GM12878 (cell line): ENCODE measurements at regions not wholly inside any gene's neighbourhood (a gene's known extent, or its start where the extent isn't known, plus 50 kb on each side); places are given as distances from the start of the nearest gene placed in this dataset.

Source experiments
- ATAC-seq: fragments of 200-7000 bp; cut with Tn5 transposase; 3 replicates; pipeline ENCODE4 v1.9.1; 2020; ENCODE audit warnings: mild to moderate bottlenecking, moderate library complexity
- BruUV-seq: library from RNA; stranded (reverse); fragments of 400-500 nt; replicated peaks from 2 replicates; lab custom pipeline; 2021; lab: Mats Ljungman, UMichigan
- CTCF ChIA-PET: fragments of 300-600 bp; sonication (Branson Sonifier 250); formaldehyde crosslinking; extraction: SDS; loops from one replicate; lab custom pipeline; 2021; ENCODE audit warnings: inconsistent platforms; lab: Yijun Ruan, JAX
- POLR2A ChIA-PET: fragments of 350-600 bp; formaldehyde crosslinking; extraction: SDS; loops from one replicate; lab custom pipeline; 2021; ENCODE audit warnings: inconsistent platforms; lab: Charles Lee
- RAD21 ChIA-PET: fragments of 300-600 bp; sonication (Branson Sonifier 250); formaldehyde crosslinking; loops from one replicate; lab custom pipeline; 2023; ENCODE audit warnings: antibody characterized with exemption; ENCODE audit not compliant: unreplicated experiment; lab: Charles Lee
- SMC1A ChIA-PET: fragments of 300-600 bp; sonication (Branson Sonifier 250); formaldehyde crosslinking; loops from one replicate; lab custom pipeline; 2023; ENCODE audit not compliant: unreplicated experiment, uncharacterized antibody; lab: Charles Lee
- DNase-seq: peaks from one replicate; pipeline ENCODE4 v3.0.0-alpha.2; 2011; ENCODE audit warnings: low read depth, low spot score
- FAIRE-seq: peaks from 3 replicates; lab custom pipeline; 2011; peaks lifted over from hg19 to GRCh38; lab: Jason Lieb, UNC
- H2AFZ ChIP-seq: 2 replicates; pipeline ENCODE4 v1.6.0; 2011; ENCODE audit warnings: low read depth, low read length, control low read depth; ENCODE audit not compliant: control insufficient read depth
- H3K27ac ChIP-seq: 2 replicates; pipeline ENCODE4 v1.5.1; 2011; ENCODE audit warnings: control low read depth; ENCODE audit not compliant: control insufficient read depth, insufficient read depth
- H3K27me3 ChIP-seq, 2 experiments: replicated peaks in 1 of 2; 2 replicates each; pipeline versions ENCODE4 v1.6.0 to v1.6.1; 2011; ENCODE audit warnings: low read length in 1 of 2; ENCODE audit not compliant: control insufficient read depth in 2 of 2, insufficient read depth in 2 of 2
- H3K36me3 ChIP-seq, 2 experiments: 2 replicates each; pipeline ENCODE4 v1.5.1; 2011; ENCODE audit warnings: low read length in 1 of 2; ENCODE audit not compliant: control insufficient read depth in 2 of 2, insufficient read depth in 2 of 2
- H3K4me1 ChIP-seq: 2 replicates; pipeline ENCODE4 v1.6.1; 2011; ENCODE audit warnings: mild to moderate bottlenecking, low read length, moderate library complexity, mixed read lengths; ENCODE audit not compliant: control insufficient read depth, insufficient read depth
- H3K4me2 ChIP-seq: 2 replicates; pipeline ENCODE4 v1.6.0; 2011; ENCODE audit warnings: control low read depth; ENCODE audit not compliant: control insufficient read depth, insufficient read depth
- H3K4me3 ChIP-seq: fragments of 200-600 bp; sonication (generic); 2 replicates; pipeline ENCODE4 v1.5.1; 2016
- H3K79me2 ChIP-seq: 2 replicates; pipeline ENCODE4 v1.6.0; 2011; ENCODE audit warnings: low read length; ENCODE audit not compliant: control insufficient read depth, insufficient read depth
- H3K9ac ChIP-seq: 2 replicates; pipeline ENCODE4 v1.8.0; 2011; ENCODE audit warnings: low read length, control low read depth, mixed read lengths; ENCODE audit not compliant: control insufficient read depth, insufficient read depth
- H3K9me3 ChIP-seq: replicated peaks from 3 replicates; pipeline ENCODE4 v1.5.1; 2011; ENCODE audit warnings: mild to moderate bottlenecking, low read length; ENCODE audit not compliant: control insufficient read depth, insufficient read depth
- H4K20me1 ChIP-seq: 2 replicates; pipeline ENCODE4 v1.6.0; 2011; ENCODE audit not compliant: control insufficient read depth, insufficient read depth
- CBX3 ChIP-seq: fragments of 200-600 bp; sonication (generic); IDR thresholded peaks from 2 replicates; pipeline ENCODE4 v1.6.1; 2016; ENCODE audit warnings: low read depth, borderline replicate concordance
- ETV6 ChIP-seq, 2 experiments: fragments of 450-650 bp in 1 of 2; IDR thresholded peaks in 1 of 2; conservative IDR thresholded peaks in 1 of 2; 2 replicates each; pipeline ENCODE4 v1.6.1; 2014; ENCODE audit warnings: antibody characterized with exemption in 1 of 2, borderline replicate concordance in 1 of 2, low read depth in 1 of 2, mild to moderate bottlenecking in 1 of 2, moderate library complexity in 1 of 2
- KAT2A ChIP-seq: conservative IDR thresholded peaks from 2 replicates; pipeline ENCODE4 v1.6.1; 2011; ENCODE audit warnings: low read depth, low read length; ENCODE audit not compliant: control insufficient read depth
- MXI1 ChIP-seq: fragments of 150-350 bp; IDR thresholded peaks from 2 replicates; pipeline ENCODE4 v1.6.1; 2011; ENCODE audit warnings: low read depth, mild to moderate bottlenecking, inconsistent platforms, low read length, improper control_type of control experiment
- NR2F1 ChIP-seq: fragments of 450-650 bp; conservative IDR thresholded peaks from 2 replicates; pipeline ENCODE4 v1.6.1; 2017; ENCODE audit warnings: mild to moderate bottlenecking
- SMAD5 ChIP-seq: IDR thresholded peaks from 2 replicates; pipeline ENCODE4 v1.6.1; 2016; ENCODE audit warnings: antibody characterized with exemption, low read depth
- TCF3 ChIP-seq: IDR thresholded peaks from 2 replicates; pipeline ENCODE4 v1.6.1; 2012; ENCODE audit warnings: low read depth, mild to moderate bottlenecking, low read length, borderline replicate concordance; ENCODE audit not compliant: insufficient read depth
- WGBS: methylation state at CpG from one replicate; pipeline ENCODE4 v1.1.6; 2016; ENCODE audit warnings: low lambda C conversion rate; ENCODE audit not compliant: insufficient replicate concordance, insufficient coverage; ENCODE audit errors: missing lambda C conversion rate; 5-methylcytosine and 5-hydroxymethylcytosine counted together
- in situ Hi-C: fragments of 300-500 bp; cut with MboI; formaldehyde crosslinking; loops from 9 replicates; pipeline ENCODE4 v1.14.3; 2018; ENCODE audit warnings: mixed read lengths
- intact Hi-C: fragments of 100-400 bp; cut with micrococcal nuclease; formaldehyde crosslinking; loops from one replicate; pipeline ENCODE4 v1.14.2; 2022; ENCODE audit not compliant: unreplicated experiment

DNA sequence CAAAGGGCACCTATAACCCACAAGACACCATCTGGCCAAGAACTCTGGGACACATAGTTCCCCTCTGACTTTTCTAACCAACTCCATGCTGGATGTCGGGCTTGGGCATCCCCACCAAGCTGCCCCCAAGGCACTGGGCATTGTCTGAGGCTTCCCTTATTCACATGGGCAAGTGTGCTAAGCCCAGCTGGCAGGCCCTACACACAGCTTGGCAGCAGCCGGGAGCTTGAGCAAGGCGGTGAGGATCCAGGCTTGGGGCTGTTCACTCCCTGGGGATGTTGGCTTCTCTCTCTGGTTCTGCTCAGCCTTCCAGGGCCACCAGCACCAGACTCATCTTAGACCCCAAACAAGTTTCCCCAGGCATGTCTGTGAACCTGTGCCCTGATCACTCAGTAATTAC, 138.3 kb upstream of the KAZN start:
- no peak for ATAC-seq

DNA sequence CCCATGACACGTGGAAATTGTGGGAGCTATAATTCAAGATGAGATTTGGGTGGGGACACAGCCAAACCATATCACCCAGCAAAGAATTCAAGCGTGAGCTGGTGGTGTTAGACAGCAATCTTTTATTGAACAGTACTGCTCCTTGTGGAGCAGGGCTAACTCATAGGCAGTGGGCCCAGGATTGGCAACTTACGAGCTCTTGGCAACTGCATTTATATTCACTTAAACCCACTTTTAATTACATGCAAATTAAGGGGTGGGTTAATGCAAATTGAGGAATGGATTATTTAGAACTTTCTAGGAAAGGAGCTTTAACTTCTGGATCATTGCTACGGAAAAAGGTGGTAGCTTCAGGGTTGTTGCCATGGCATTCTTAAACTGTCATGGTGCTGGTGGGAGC, 135.6 kb upstream of the KAZN start:
- no TSS peak for BruUV-seq
- intact Hi-C loops, result no loop called here
- no peak overlapping the region for H2AFZ ChIP-seq
- H3K9ac ChIP-seq, result no peak overlapping the region
- TF ChIP-seq MXI1 (no peak), CBX3 (no peak), ETV6 (conservative IDR thresholded peaks at IDR 0.05 in 1 of 2, IDR thresholded peaks at IDR 0.05 in 1 of 2; ENCODE audit: borderline replicate concordance in 1 of 2, low read depth in 1 of 2) (no peak), TCF3 (no peak), KAT2A (no peak), SMAD5 (no peak)
- no peak overlapping the region for H3K4me3 ChIP-seq
- H3K4me2 ChIP-seq, result no peak overlapping the region
- no peak overlapping the region for H3K27ac ChIP-seq
- SMC1A ChIA-PET, result no interaction called here
- no peaks in the 10 kb centered on the region; the same call in 2 of the 3 replicates for H3K9me3 ChIP-seq
- no peaks in the 10 kb centered on the region for H3K36me3 ChIP-seq
- POLR2A ChIA-PET, result no interaction called here
- RAD21 ChIA-PET, result no interaction called here
- no peak for FAIRE-seq
- CTCF ChIA-PET, result no interaction called here
- in situ Hi-C loops, result no loop called here
- H4K20me1 ChIP-seq, result no peaks in the 10 kb centered on the region
- ATAC-seq, result no peak
- no peaks in the 10 kb centered on the region for H3K79me2 ChIP-seq
- no peaks in the 10 kb centered on the region for H3K4me1 ChIP-seq
- no peaks in the 10 kb centered on the region for H3K27me3 ChIP-seq
- WGBS, result 22% methylated on average over 4 of the region's 4 CpGs
- no peak for DNase-seq

More for the DNA sequence above, 138.3 kb upstream of the KAZN start:
- ChIA-PET SMC1A (no interaction called here), POLR2A (no interaction called here), CTCF (no interaction called here)
- no peak overlapping the region for H3K9ac ChIP-seq
- no peaks in the 10 kb centered on the region for H3K27me3 ChIP-seq
- H3K9me3 ChIP-seq, result no peaks in the 10 kb centered on the region; the same call in 2 of the 3 replicates
- in situ Hi-C loops, result no loop called here
- WGBS, result 52% methylated on average over 3 of the region's 3 CpGs
- no peaks in the 10 kb centered on the region for H4K20me1 ChIP-seq
- DNase-seq, result no peak
- no TSS peak for BruUV-seq
- no peak for TF ChIP-seq NR2F1
- TF ChIP-seq, all 136 proteins: peak for 0
- H3K4me2 ChIP-seq, result no peak overlapping the region
- no peaks in the 10 kb centered on the region for H3K4me1 ChIP-seq
- intact Hi-C loops, result no loop called here
- no peak for FAIRE-seq
- H3K27ac ChIP-seq, result no peak overlapping the region
- H2AFZ ChIP-seq, result no peak overlapping the region
- no peak overlapping the region for H3K4me3 ChIP-seq
- no peaks in the 10 kb centered on the region for H3K79me2 ChIP-seq
- RAD21 ChIA-PET, result no interaction called here
- H3K36me3 ChIP-seq, result no peaks in the 10 kb centered on the region
